ENCODE measurements at regions not wholly inside any gene's neighbourhood (a gene's known extent, or its start where the extent isn't known, plus 50 kb on each side); places are given as distances from the start of the nearest gene placed in this dataset.

DNA sequence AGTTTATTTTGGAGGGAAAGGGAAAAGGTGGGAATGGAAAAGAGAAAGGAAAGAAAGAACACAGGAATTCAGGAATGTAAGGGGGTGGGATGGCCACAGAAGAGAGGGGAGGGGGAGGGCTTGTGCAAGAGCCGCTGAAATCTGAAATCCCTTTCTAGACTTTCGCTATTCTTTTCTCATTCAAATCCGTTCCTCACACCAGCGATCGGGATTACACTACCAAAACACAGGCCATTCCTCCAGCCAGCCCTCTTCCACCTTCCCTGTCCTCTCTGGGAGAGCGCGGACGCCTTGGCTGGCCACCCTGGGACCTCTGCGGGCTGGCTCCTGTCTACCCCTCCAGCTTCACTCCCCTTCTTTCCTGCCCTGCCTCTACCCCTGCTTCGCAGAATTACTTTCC lies 102.3 kb downstream of the CDCA7 start (continued):
- TF ChIP-seq, protein P1, sequence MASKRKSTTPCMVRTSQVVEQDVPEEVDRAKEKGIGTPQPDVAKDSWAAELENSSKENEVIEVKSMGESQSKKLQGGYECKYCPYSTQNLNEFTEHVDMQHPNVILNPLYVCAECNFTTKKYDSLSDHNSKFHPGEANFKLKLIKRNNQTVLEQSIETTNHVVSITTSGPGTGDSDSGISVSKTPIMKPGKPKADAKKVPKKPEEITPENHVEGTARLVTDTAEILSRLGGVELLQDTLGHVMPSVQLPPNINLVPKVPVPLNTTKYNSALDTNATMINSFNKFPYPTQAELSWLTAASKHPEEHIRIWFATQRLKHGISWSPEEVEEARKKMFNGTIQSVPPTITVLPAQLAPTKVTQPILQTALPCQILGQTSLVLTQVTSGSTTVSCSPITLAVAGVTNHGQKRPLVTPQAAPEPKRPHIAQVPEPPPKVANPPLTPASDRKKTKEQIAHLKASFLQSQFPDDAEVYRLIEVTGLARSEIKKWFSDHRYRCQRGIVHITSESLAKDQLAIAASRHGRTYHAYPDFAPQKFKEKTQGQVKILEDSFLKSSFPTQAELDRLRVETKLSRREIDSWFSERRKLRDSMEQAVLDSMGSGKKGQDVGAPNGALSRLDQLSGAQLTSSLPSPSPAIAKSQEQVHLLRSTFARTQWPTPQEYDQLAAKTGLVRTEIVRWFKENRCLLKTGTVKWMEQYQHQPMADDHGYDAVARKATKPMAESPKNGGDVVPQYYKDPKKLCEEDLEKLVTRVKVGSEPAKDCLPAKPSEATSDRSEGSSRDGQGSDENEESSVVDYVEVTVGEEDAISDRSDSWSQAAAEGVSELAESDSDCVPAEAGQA (IDR thresholded peaks at IDR 0.05; ENCODE audit: low read depth): no peak
- TF ChIP-seq, protein P1 (CRISPR knock-in tag; IDR thresholded peaks at IDR 0.05; ENCODE audit: borderline replicate concordance): no peak
- TF ChIP-seq, protein P2, sequence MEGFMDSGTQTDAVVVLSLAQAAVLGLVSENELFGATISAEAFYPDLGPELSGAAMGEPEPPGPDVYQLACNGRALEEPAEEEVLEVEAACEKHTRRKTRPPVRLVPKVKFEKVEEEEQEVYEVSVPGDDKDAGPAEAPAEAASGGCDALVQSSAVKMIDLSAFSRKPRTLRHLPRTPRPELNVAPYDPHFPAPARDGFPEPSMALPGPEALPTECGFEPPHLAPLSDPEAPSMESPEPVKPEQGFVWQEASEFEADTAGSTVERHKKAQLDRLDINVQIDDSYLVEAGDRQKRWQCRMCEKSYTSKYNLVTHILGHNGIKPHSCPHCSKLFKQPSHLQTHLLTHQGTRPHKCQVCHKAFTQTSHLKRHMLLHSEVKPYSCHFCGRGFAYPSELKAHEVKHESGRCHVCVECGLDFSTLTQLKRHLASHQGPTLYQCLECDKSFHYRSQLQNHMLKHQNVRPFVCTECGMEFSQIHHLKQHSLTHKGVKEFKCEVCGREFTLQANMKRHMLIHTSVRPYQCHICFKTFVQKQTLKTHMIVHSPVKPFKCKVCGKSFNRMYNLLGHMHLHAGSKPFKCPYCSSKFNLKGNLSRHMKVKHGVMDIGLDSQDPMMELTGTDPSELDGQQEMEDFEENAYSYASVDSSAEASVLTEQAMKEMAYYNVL (CRISPR knock-in tag; IDR thresholded peaks at IDR 0.05; ENCODE audit: borderline replicate concordance): no peak
- TF ChIP-seq IKZF4 (CRISPR knock-in tag; IDR thresholded peaks at IDR 0.05; ENCODE audit: borderline replicate concordance, low read depth, not compliant biosample characterization) (no peak), ZNF225 (CRISPR knock-in tag; IDR thresholded peaks at IDR 0.05) (no peak), WIZ (CRISPR knock-in tag; IDR thresholded peaks at IDR 0.05) (no peak)

All from HepG2 (cell line).